ENCODE measurements at regions not wholly inside any gene's neighbourhood (a gene's known extent, or its start where the extent isn't known, plus 50 kb on each side); places are given as distances from the start of the nearest gene placed in this dataset.

GRCh38 chr9:127561491-127562278 lies 50.4 kb upstream of the STXBP1 start (continued):
- TF ChIP-seq ATF2 (CRISPR knock-in tag; IDR thresholded peaks at IDR 0.05) (no peak), C11orf30 (IDR thresholded peaks at IDR 0.05; ENCODE audit: low read depth) (no peak), CBFA2T3 (IDR thresholded peaks at IDR 0.05) (no peak), MED1 (CRISPR knock-in tag; IDR thresholded peaks at IDR 0.05; ENCODE audit: borderline replicate concordance) (no peak), STAT6 (CRISPR knock-in tag; IDR thresholded peaks at IDR 0.05) (no peak), CAMTA2 (CRISPR knock-in tag; conservative IDR thresholded peaks at IDR 0.05) (no peak), PHB (CRISPR knock-in tag; IDR thresholded peaks at IDR 0.05) (no peak), NCOA1 (IDR thresholded peaks at IDR 0.05; ENCODE audit: low read depth) (no peak), SRSF1 (IDR thresholded peaks at IDR 0.05; ENCODE audit: low read depth, low read length) (no peak), CBX3 (IDR thresholded peaks at IDR 0.05; ENCODE audit: borderline replicate concordance in 1 of 2, low read length in 2 of 2) (no peak), RFX5 (IDR thresholded peaks at IDR 0.05; ENCODE audit: low read depth, low read length) (no peak), TEAD1 (CRISPR knock-in tag; IDR thresholded peaks at IDR 0.05) (peak; percentile 96 to 99), TBP (optimal IDR thresholded peaks at IDR 0.05; ENCODE audit: low read depth, low read length) (no peak), CBFA2T2 (conservative IDR thresholded peaks at IDR 0.05) (no peak), HMGXB4 (CRISPR knock-in tag; IDR thresholded peaks at IDR 0.05) (no peak), HNRNPK (IDR thresholded peaks at IDR 0.05; ENCODE audit: low read depth, low read length, poor library complexity, severe bottlenecking) (no peak), RAD51 (IDR thresholded peaks at IDR 0.05; ENCODE audit: borderline replicate concordance, low read depth) (no peak), POLR2B (IDR thresholded peaks at IDR 0.05; ENCODE audit: low read depth, partially characterized antibody) (no peak), EGR1 (conservative IDR thresholded peaks at IDR 0.05) (peak; percentile 11), ETS2 (tag; IDR thresholded peaks at IDR 0.05; ENCODE audit: borderline replicate concordance, poor library complexity, severe bottlenecking) (no peak), CBX2 (IDR thresholded peaks at IDR 0.05; ENCODE audit: insufficient read depth, low read length, poor library complexity, severe bottlenecking) (no peak)
- TF ChIP-seq, protein P1, sequence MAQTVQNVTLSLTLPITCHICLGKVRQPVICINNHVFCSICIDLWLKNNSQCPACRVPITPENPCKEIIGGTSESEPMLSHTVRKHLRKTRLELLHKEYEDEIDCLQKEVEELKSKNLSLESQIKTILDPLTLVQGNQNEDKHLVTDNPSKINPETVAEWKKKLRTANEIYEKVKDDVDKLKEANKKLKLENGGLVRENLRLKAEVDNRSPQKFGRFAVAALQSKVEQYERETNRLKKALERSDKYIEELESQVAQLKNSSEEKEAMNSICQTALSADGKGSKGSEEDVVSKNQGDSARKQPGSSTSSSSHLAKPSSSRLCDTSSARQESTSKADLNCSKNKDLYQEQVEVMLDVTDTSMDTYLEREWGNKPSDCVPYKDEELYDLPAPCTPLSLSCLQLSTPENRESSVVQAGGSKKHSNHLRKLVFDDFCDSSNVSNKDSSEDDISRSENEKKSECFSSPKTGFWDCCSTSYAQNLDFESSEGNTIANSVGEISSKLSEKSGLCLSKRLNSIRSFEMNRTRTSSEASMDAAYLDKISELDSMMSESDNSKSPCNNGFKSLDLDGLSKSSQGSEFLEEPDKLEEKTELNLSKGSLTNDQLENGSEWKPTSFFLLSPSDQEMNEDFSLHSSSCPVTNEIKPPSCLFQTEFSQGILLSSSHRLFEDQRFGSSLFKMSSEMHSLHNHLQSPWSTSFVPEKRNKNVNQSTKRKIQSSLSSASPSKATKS (CRISPR knock-in tag; IDR thresholded peaks at IDR 0.05) = no peak
